CMK (cell line): ENCODE measurements at regions not wholly inside any gene's neighbourhood (a gene's known extent, or its start where the extent isn't known, plus 50 kb on each side); places are given as distances from the start of the nearest gene placed in this dataset.
"Not testable (repeated sequence)": the region's sequence is repeated elsewhere in the genome, so short reads cannot be mapped to it uniquely, and the experiment has no call there.

Experiments
- DNase-seq: peaks from one replicate; pipeline ENCODE4 v3.0.0-alpha.2; 2010; ENCODE audit warnings: low read depth

GRCh38 chr3:27554706-27555105 lies 70.5 kb upstream of the SLC4A7 start:
- DNase-seq = no peak

DNA sequence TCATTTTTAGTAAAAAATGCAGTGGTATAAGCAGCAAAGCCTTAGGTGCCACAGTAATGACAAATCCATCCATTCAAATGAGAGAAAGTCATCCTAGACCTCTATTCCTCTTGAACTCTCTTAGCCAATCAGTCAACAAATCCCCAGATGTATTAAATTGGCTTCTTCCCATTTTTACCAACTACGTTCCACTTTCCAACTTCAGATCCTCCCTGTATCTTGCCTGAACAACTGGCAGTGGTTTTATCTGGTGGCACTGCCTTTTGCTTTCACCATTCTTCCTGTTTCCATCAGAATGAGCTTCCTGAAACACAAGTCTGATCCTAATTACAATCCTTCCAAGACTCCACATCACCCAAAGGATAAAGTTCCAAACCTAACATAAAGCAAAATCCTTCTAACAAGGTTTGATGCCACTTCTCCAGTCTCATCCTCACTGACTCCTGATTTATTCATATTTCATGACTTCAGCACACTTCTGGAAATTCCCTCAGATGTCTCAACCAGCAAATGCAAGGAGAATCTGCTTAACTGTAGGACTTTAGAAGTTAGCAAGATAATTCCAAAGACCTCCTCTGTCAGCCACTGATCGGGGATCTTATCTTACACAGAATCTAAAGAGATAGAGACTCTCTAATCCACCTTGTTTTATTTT lies 69.8 kb upstream of the SLC4A7 start:
- DNase-seq = no peak

DNA sequence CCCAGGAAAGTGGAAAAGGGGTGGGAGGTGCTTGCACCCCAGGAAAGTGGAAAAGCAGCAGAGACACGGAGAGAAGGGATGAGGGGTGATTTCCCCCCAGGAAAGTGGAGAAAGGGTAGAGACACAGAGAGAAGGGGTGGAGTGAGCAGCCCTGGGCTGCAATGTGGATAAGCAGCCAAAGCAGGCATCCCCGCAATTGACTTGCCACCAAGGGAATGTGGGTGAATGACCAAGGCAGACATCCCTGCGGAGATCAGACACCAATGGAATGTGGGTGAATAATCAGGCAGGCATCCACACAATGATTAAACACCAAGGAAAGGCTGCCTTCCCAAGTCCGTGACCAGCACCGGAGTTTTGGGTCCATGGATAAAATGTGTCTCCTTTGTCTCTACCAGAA lies 68.5 kb upstream of the SLC4A7 start:
- not testable (repeated sequence) for DNase-seq

- not testable (repeated sequence) for DNase-seq
Measured at GRCh38 chr3:27551413-27551812, 67.2 kb upstream of the SLC4A7 start.

DNA sequence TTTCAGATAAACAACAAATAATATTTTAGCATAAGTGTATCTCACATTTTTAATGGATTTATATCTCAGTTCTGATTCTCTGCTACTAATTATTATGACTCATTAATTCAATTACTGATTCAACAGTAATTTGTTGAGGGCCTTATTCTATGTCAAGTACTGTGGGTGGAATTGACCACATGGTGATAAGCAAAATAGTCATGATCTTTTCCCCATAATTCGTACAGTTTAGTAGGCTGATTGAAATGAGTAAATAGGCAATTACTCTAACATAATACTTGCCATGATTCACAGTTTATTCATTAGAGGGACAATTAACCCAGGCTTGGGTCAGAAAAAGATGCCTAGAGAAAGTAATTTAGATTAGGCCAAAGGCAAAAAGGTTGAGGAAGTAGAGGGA lies 60.9 kb upstream of the SLC4A7 start:
- no peak for DNase-seq

- no peak for DNase-seq
Measured at GRCh38 chr3:27544372-27544865, 60.2 kb upstream of the SLC4A7 start.

GRCh38 chr3:27542476-27542875 lies 58.3 kb upstream of the SLC4A7 start:
- no peak for DNase-seq

DNA sequence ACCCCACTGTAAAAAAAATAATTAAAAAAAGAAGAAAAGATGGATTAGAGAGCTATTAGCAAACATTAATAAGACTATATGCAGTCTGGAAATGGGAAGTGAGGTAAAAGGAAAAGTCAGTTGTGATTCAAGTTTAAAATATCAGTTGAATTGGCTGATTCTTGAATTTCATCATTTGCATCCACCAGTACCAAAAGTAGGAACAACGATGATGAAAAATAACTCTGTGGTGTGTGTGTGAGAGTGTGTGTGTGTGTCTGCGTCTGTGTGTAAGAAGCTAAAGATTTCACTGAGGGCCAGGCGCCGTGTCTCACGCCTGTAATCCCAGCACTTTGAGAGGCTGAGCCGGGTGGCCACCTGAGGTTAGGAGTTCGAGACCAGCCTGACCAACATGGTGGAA lies 56.0 kb upstream of the SLC4A7 start:
- no peak for DNase-seq

DNA sequence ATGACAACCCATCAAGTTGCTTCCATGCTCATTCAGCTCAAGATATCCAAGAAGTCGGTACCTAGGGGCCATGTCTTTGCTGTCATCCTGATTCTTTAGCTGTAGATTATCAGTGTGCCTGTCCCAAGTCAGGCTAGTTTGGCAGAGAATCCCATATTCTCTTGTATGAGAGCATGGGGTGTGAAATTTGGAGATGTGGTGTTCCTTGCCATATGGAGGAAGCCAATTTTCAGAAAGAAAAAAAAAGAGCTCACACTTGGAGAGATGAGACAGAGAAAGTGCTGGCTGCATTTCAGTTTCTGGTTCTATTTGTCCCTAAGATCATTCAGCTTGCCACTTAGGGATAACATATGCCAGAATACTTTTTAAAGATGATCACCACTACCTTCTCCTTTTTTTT lies 52.3 kb upstream of the SLC4A7 start:
- no peak for DNase-seq

- no peak for DNase-seq
Measured at GRCh38 chr3:27535809-27536392, 51.7 kb upstream of the SLC4A7 start.

DNA sequence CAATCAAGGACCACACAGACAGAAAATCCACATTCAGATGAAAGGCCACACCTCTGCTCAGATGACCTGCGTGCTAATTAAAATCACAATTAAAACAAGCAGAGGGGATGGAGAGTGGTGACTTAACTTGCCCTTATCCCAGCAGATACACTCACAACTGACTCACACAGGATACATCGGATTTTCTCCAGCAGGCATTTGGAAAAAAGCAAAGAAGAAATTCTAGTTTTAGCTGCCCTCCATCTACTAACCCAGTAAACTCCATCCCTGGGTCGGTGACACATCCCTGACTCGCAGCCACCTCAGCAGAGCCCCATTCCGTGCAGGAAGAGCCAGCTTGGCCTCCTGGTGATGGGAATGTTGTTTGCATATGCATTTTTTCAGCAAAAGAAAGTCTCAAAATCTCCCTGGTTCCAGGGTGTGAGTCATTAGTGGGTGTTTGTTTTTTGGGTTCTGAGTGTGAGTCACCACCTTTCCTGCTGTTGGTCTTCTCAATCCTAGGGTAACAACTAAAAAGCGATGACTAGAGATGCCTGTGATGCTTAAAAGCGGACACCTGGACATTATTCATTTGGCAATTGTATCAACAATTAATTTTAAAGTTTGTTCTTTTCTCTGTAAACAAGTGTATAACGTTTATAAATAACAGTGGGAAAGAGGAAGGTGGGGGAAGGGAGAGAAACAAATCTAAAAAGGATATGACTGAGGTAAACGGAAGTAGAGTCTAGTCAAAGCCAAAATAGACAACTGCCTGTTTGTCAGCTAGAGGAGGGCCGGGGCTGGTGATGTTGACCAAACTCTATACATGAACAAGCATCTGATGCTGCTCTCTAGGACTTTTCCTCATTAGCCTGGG lies 49.8 kb upstream of the SLC4A7 start:
- DNase-seq = no peak
